ENCODE measurements at regions not wholly inside any gene's neighbourhood (a gene's known extent, or its start where the extent isn't known, plus 50 kb on each side); places are given as distances from the start of the nearest gene placed in this dataset.

- no peak overlapping the region for H3K18ac ChIP-seq (ENCODE audit: extremely low read depth, low read length)
- DNase-seq (ENCODE audit: low read depth in 1 of 2, low spot score in 2 of 2) (no peak), FAIRE-seq (no peak)
- no peak overlapping the region for H3K4me2 ChIP-seq (ENCODE audit: insufficient read depth in 1 of 2, low read depth in 2 of 2, low read length in 2 of 2)
- no peak overlapping the region for H2BK5ac ChIP-seq (ENCODE audit: low read depth, low read length)
- 80% methylated on average over 1 of the region's 1 CpG; no CpG with 5 or more reads in 1 of the 2 experiments for WGBS, 2 experiments (ENCODE audit: extremely low coverage in 1 of 2, insufficient coverage in 1 of 2, insufficient read length in 1 of 2, insufficient replicate concordance in 2 of 2, low coverage in 1 of 2, low lambda C conversion rate in 2 of 2, missing lambda C conversion rate in 1 of 2)
- H2AK5ac ChIP-seq (ENCODE audit: low read depth, low read length), result no peak overlapping the region
- H3K56ac ChIP-seq (replicated peaks; ENCODE audit: insufficient read length, low read depth, low read length), result no peak overlapping the region
- no peaks in the 10 kb centered on the region for H4K20me1 ChIP-seq (replicated peaks in 1 of 2; ENCODE audit: control insufficient read depth in 1 of 2, insufficient read depth in 2 of 2, low read length in 2 of 2)
- H3K9ac ChIP-seq (replicated peaks in 1 of 4; ENCODE audit: extremely low read depth in 1 of 4, low read depth in 3 of 4, low read length in 3 of 4), result no peak overlapping the region
- H3K14ac ChIP-seq (ENCODE audit: insufficient read length), result no peak overlapping the region
- no peak overlapping the region for H4K8ac ChIP-seq (ENCODE audit: extremely low read depth, insufficient read depth, low read length)
- no peak overlapping the region for H3K4me3 ChIP-seq (ENCODE audit: extremely low read depth in 1 of 4, insufficient read depth in 2 of 4, low read depth in 3 of 4, low read length in 4 of 4)
- no peak overlapping the region for H2BK12ac ChIP-seq (ENCODE audit: low read depth, low read length)
- no peak overlapping the region for H2BK15ac ChIP-seq (ENCODE audit: low read length)
- H3K36me3 ChIP-seq (ENCODE audit: control insufficient read depth in 2 of 4, insufficient read depth in 4 of 4, low read length in 3 of 4), result no peaks in the 10 kb centered on the region
- no peak overlapping the region for H2BK120ac ChIP-seq (replicated peaks; ENCODE audit: low read depth, low read length)
- H3K27me3 ChIP-seq (replicated peaks in 1 of 4; ENCODE audit: control insufficient read depth in 3 of 4, extremely low read depth in 1 of 4, insufficient read depth in 3 of 4, low read length in 3 of 4), result no peaks in the 10 kb centered on the region
- H3K27ac ChIP-seq (ENCODE audit: low read depth, low read length), result no peak overlapping the region
- H3K4ac ChIP-seq (replicated peaks; ENCODE audit: insufficient read length, low read depth, low read length), result no peak overlapping the region
- H4K91ac ChIP-seq (replicated peaks; ENCODE audit: insufficient read length, low read length), result no peak overlapping the region
- no peaks in the 10 kb centered on the region for H3K23me2 ChIP-seq (ENCODE audit: low read depth, low read length)
- no peak overlapping the region for H3K23ac ChIP-seq (ENCODE audit: insufficient read length)
- POLR2A ChIA-PET (ENCODE audit: partially characterized antibody), result no interaction called here
- H3K79me1 ChIP-seq (ENCODE audit: low read depth, low read length), result no peaks in the 10 kb centered on the region
- H2BK20ac ChIP-seq (ENCODE audit: low read length), result no peak overlapping the region
- H2AFZ ChIP-seq (ENCODE audit: low read length), result no peak overlapping the region
- CTCF ChIA-PET (ENCODE audit: partially characterized antibody), result interaction anchor here (1.0 kb wide), 1 partner anchor 179 kb away, joined by 4 read pairs; no protein-coding TSS in a partner anchor
- no peak overlapping the region for H4K5ac ChIP-seq (ENCODE audit: insufficient read length, low read depth, low read length)
- no peaks in the 10 kb centered on the region for H3K79me2 ChIP-seq (ENCODE audit: control insufficient read depth in 1 of 2, insufficient read depth in 2 of 2, low read length in 2 of 2)
- no peaks in the 10 kb centered on the region for H3K4me1 ChIP-seq (replicated peaks in 1 of 4; ENCODE audit: control insufficient read depth in 3 of 4, insufficient read depth in 4 of 4, low read length in 3 of 4)
- H3K9me3 ChIP-seq (ENCODE audit: insufficient read depth in 2 of 2, low read depth in 1 of 2, low read length in 1 of 2), result no peaks in the 10 kb centered on the region
- TF ChIP-seq KDM5A (IDR thresholded peaks at IDR 0.05; ENCODE audit: low read length) (no peak), SP2 (IDR thresholded peaks at IDR 0.05; ENCODE audit: low read length) (no peak), CHD2 (IDR thresholded peaks at IDR 0.05; ENCODE audit: low read length) (no peak), BRCA1 (IDR thresholded peaks at IDR 0.05; ENCODE audit: low read depth, low read length) (no peak), CREB1 (IDR thresholded peaks at IDR 0.05) (no peak), RXRA (IDR thresholded peaks at IDR 0.05; ENCODE audit: insufficient read depth, low read depth, low read length) (no peak), TCF12 (IDR thresholded peaks at IDR 0.05; ENCODE audit: low read depth, low read length) (no peak), CTCF (IDR thresholded peaks at IDR 0.05; ENCODE audit: control extremely low read depth in 1 of 3, insufficient read depth in 1 of 3, low read depth in 1 of 3, low read length in 3 of 3) (no peak), SIN3A (conservative IDR thresholded peaks at IDR 0.05 in 1 of 2, IDR thresholded peaks at IDR 0.05 in 1 of 2; ENCODE audit: low read depth in 1 of 2, low read length in 2 of 2) (no peak)
Measured at GRCh38 chr9:3036333-3036700, 192.4 kb upstream of the PUM3 start.
